Esophagus muscularis mucosa (tissue), 3 donors: ENCODE measurements at regions not wholly inside any gene's neighbourhood (a gene's known extent, or its start where the extent isn't known, plus 50 kb on each side); places are given as distances from the start of the nearest gene placed in this dataset.

Source experiments
- POLR2AphosphoS5 ChIP-seq, 2 donors: sonication (generic); formaldehyde crosslinking; IDR thresholded peaks; one replicate each; pipeline ENCODE4 v1.6.1; 2017; ENCODE audit warnings: antibody characterized with exemption in 2 of 2
- TF ChIP-seq, protein P1 (sequence below), 3 experiments: fragments of 200-600 bp in 2 of 3; fragments of 450-650 bp in 1 of 3; sonication (generic) in 2 of 3; IDR thresholded peaks; one replicate each; pipeline ENCODE4 v1.5.1; 2017 to 2019; ENCODE audit warnings: antibody characterized with exemption in 3 of 3, mild to moderate bottlenecking in 2 of 3, moderate library complexity in 1 of 3

DNA sequence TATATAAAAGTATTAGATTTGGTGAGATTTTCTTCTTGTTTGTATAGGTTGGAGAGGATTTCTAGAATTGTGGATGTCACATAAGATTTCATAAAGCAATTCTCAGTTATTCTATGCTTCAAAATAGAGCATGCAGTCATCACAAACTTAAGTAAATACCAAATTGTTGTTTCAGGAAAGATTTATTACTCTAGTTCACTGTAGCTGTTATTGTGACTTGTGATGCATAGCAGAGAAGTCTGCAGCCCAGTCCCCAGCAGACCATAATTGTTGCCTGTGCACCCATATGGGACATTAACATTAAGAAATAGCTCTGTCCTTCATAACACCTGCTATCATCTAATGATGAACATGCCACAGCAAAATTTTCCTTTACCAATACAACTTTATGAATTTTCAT lies 228.0 kb upstream of the FAM83B start:
- TF ChIP-seq, protein P1, sequence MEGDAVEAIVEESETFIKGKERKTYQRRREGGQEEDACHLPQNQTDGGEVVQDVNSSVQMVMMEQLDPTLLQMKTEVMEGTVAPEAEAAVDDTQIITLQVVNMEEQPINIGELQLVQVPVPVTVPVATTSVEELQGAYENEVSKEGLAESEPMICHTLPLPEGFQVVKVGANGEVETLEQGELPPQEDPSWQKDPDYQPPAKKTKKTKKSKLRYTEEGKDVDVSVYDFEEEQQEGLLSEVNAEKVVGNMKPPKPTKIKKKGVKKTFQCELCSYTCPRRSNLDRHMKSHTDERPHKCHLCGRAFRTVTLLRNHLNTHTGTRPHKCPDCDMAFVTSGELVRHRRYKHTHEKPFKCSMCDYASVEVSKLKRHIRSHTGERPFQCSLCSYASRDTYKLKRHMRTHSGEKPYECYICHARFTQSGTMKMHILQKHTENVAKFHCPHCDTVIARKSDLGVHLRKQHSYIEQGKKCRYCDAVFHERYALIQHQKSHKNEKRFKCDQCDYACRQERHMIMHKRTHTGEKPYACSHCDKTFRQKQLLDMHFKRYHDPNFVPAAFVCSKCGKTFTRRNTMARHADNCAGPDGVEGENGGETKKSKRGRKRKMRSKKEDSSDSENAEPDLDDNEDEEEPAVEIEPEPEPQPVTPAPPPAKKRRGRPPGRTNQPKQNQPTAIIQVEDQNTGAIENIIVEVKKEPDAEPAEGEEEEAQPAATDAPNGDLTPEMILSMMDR (IDR thresholded peaks at IDR 0.05), result no peak
- no peak for TF ChIP-seq POLR2AphosphoS5 (IDR thresholded peaks at IDR 0.05)
